IMR-90 (cell line): ENCODE measurements at regions not wholly inside any gene's neighbourhood (a gene's known extent, or its start where the extent isn't known, plus 50 kb on each side); places are given as distances from the start of the nearest gene placed in this dataset.

Experiments used
- ATAC-seq: fragments of 200-7000 bp; cut with Tn5 transposase; 2 replicates; pipeline ENCODE4 v1.9.1; 2020; ENCODE audit warnings: low read depth, mild to moderate bottlenecking, moderate library complexity
- BruUV-seq: library from RNA; stranded (reverse); fragments of 400-500 nt; replicated peaks from 2 replicates; lab custom pipeline; 2021; lab: Mats Ljungman, UMichigan
- CTCF ChIA-PET: fragments of 300-600 bp; formaldehyde crosslinking; extraction: SDS; loops from one replicate; lab custom pipeline; 2021; ENCODE audit warnings: antibody characterized with exemption; lab: Yijun Ruan, JAX
- POLR2A ChIA-PET: fragments of 300-600 bp; sonication (Branson Sonifier 250); formaldehyde crosslinking; loops from one replicate; lab custom pipeline; 2022; ENCODE audit warnings: antibody characterized with exemption; ENCODE audit not compliant: unreplicated experiment; lab: Charles Lee
- DNase-seq: peaks from one replicate; pipeline ENCODE4 v3.0.0; 2013
- H2AFZ ChIP-seq: replicated peaks from 2 replicates; pipeline ENCODE3; 2013; ENCODE audit warnings: low read length, mild to moderate bottlenecking; ENCODE audit not compliant: poor library complexity
- H2AK5ac ChIP-seq: 2 replicates; pipeline ENCODE4 v1.6.1; 2013; ENCODE audit warnings: low read depth, low read length, inconsistent platforms
- H2AK9ac ChIP-seq: replicated peaks from 2 replicates; pipeline ENCODE3; 2013; ENCODE audit warnings: mild to moderate bottlenecking, low read depth, low read length, moderate library complexity; ENCODE audit not compliant: poor library complexity
- H2BK120ac ChIP-seq: 2 replicates; pipeline ENCODE4 v1.6.1; 2013; ENCODE audit warnings: low read depth, low read length, inconsistent platforms
- H2BK15ac ChIP-seq: 3 replicates; pipeline ENCODE4 v1.6.1; 2013; ENCODE audit warnings: low read depth, low read length, inconsistent platforms
- H2BK20ac ChIP-seq: 2 replicates; pipeline ENCODE4 v1.6.1; 2013; ENCODE audit warnings: low read depth, mild to moderate bottlenecking, inconsistent platforms, low read length, moderate library complexity
- H2BK5ac ChIP-seq: 2 replicates; pipeline ENCODE4 v1.6.1; 2013; ENCODE audit warnings: mild to moderate bottlenecking, low read depth, low read length, inconsistent platforms; ENCODE audit not compliant: poor library complexity, severe bottlenecking
- H3K14ac ChIP-seq: replicated peaks from 2 replicates; pipeline ENCODE4 v1.6.1; 2013; ENCODE audit warnings: low read depth, low read length, inconsistent platforms
- H3K18ac ChIP-seq: 2 replicates; pipeline ENCODE4 v1.6.1; 2013; ENCODE audit warnings: low read depth, low read length, control low read depth
- H3K23ac ChIP-seq: 2 replicates; pipeline ENCODE4 v1.6.1; 2013; ENCODE audit warnings: low read depth, low read length, inconsistent platforms
- H3K27ac ChIP-seq: 2 replicates; pipeline ENCODE4 v1.5.1; 2013; ENCODE audit warnings: mild to moderate bottlenecking, control low read depth, low read length; ENCODE audit not compliant: insufficient read depth
- H3K27me3 ChIP-seq: 2 replicates; pipeline ENCODE4 v1.6.1; 2013; ENCODE audit warnings: low read length; ENCODE audit not compliant: control insufficient read depth, insufficient read depth
- H3K36me3 ChIP-seq: 2 replicates; pipeline ENCODE4 v1.6.1; 2013; ENCODE audit warnings: low read length, mixed read lengths; ENCODE audit not compliant: control insufficient read depth, insufficient read depth
- H3K4ac ChIP-seq: 2 replicates; pipeline ENCODE4 v1.6.1; 2013; ENCODE audit warnings: low read depth, low read length, inconsistent platforms
- H3K4me1 ChIP-seq: 2 replicates; pipeline ENCODE4 v1.6.1; 2013; ENCODE audit warnings: low read length, mixed read lengths; ENCODE audit not compliant: control insufficient read depth, insufficient read depth
- H3K4me2 ChIP-seq: 2 replicates; pipeline ENCODE4 v1.6.1; 2013; ENCODE audit warnings: low read depth, mild to moderate bottlenecking, control low read depth, low read length, moderate library complexity
- H3K4me3 ChIP-seq: 2 replicates; pipeline ENCODE4 v1.5.1; 2013; ENCODE audit warnings: low read depth, mild to moderate bottlenecking, control low read depth, low read length, moderate library complexity; ENCODE audit not compliant: insufficient read depth
- H3K56ac ChIP-seq: 2 replicates; pipeline ENCODE4 v1.6.1; 2013; ENCODE audit warnings: low read length, inconsistent platforms; ENCODE audit not compliant: insufficient read depth; ENCODE audit errors: extremely low read depth
- H3K79me1 ChIP-seq, 2 experiments: 2 replicates each; pipeline ENCODE4 v1.6.1; 2013; ENCODE audit warnings: low read length in 2 of 2, inconsistent platforms in 1 of 2, low read depth in 1 of 2
- H3K9ac ChIP-seq: 2 replicates; pipeline ENCODE4 v1.6.1; 2013; ENCODE audit warnings: low read depth, low read length, control low read depth
- H3K9me1 ChIP-seq: 2 replicates; pipeline ENCODE4 v1.6.1; 2013; ENCODE audit warnings: low read length, inconsistent platforms; ENCODE audit not compliant: insufficient read depth
- H3K9me3 ChIP-seq: 2 replicates; pipeline ENCODE4 v1.6.1; 2013; ENCODE audit warnings: low read length; ENCODE audit not compliant: control insufficient read depth, insufficient read depth
- H4K20me1 ChIP-seq: 2 replicates; pipeline ENCODE4 v1.6.1; 2013; ENCODE audit warnings: low read length, inconsistent platforms; ENCODE audit not compliant: insufficient read depth
- H4K5ac ChIP-seq: 2 replicates; pipeline ENCODE4 v1.6.1; 2013; ENCODE audit warnings: mild to moderate bottlenecking, low read depth, low read length, control low read depth
- H4K8ac ChIP-seq, 2 experiments: 2 replicates each; pipeline ENCODE4 v1.6.1; 2013; ENCODE audit warnings: low read depth in 2 of 2, low read length in 2 of 2, control low read depth in 1 of 2, inconsistent platforms in 1 of 2
- H4K91ac ChIP-seq: 2 replicates; pipeline ENCODE4 v1.6.1; 2013; ENCODE audit warnings: low read depth, low read length, inconsistent platforms; ENCODE audit not compliant: insufficient read depth
- CEBPB ChIP-seq: IDR thresholded peaks from 2 replicates; pipeline ENCODE4 v1.6.1; 2012; ENCODE audit warnings: low read depth, low read length, improper control_type of control experiment
- MAFK ChIP-seq: IDR thresholded peaks from 2 replicates; pipeline ENCODE4 v1.6.1; 2012; ENCODE audit warnings: low read depth, low read length, improper control_type of control experiment
- NFE2L2 ChIP-seq: fragments of 150-350 bp; IDR thresholded peaks from 2 replicates; pipeline ENCODE4 v1.6.1; 2016; ENCODE audit warnings: low read depth, mild to moderate bottlenecking, low read length
- POLR2A ChIP-seq: IDR thresholded peaks from 2 replicates; pipeline ENCODE4 v1.6.1; 2012; ENCODE audit warnings: mild to moderate bottlenecking, low read depth, low read length
- RCOR1 ChIP-seq: IDR thresholded peaks from 2 replicates; pipeline ENCODE4 v1.6.1; 2012; ENCODE audit warnings: mild to moderate bottlenecking, low read length, improper control_type of control experiment; ENCODE audit not compliant: insufficient replicate concordance
- WGBS, 2 experiments: methylation state at CpG; one replicate each; pipeline versions ENCODE4 v1.1.5 to v1.1.7; 2013; ENCODE audit warnings: missing lambda C conversion rate in 2 of 2; ENCODE audit not compliant: insufficient read length in 1 of 2; ENCODE audit errors: extremely low coverage in 2 of 2; 5-methylcytosine and 5-hydroxymethylcytosine counted together
- dilution Hi-C: fragments of 300-500 bp; cut with HindIII; formaldehyde crosslinking; loops from one replicate; pipeline ENCODE4 v1.14.3; 2018; ENCODE audit warnings: low sequenced_read_pairs; ENCODE audit not compliant: unreplicated experiment
- in situ Hi-C: fragments of 300-500 bp; cut with MboI; formaldehyde crosslinking; loops from 3 replicates; pipeline ENCODE4 v1.14.3; 2019; ENCODE audit warnings: low sequenced_read_pairs, inconsistent platforms, mixed read lengths
- intact Hi-C: fragments of 100-400 bp; cut with micrococcal nuclease; formaldehyde crosslinking; loops from 2 replicates; pipeline ENCODE4 v1.10.0; 2022

DNA sequence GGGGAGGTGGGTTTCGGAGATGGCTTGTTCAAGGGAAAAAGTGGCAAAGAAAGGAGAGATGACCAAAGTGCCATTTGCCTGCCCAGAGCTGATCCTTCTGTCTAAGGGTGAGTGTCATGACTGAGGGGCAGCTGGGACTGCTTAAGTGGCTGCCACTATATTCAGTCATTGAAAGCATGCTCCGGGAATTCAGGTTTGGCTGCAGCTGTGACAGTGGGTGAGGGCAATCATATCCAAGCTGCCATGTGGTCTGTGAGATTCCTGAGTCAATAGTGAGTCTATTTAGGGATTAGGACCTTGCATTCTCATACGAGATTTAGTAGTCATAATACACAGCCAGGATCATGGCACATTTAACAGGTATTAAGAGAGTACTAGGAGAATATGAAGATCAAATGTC lies 138.8 kb upstream of the BANK1 start:
- no peak overlapping the region for H2AK9ac ChIP-seq
- POLR2A ChIA-PET, result no interaction called here

More for the DNA sequence above, 138.8 kb upstream of the BANK1 start:
- Histone ChIP-seq H4K8ac (no peak overlapping the region), H3K4me2 (no peak overlapping the region), H3K36me3 (no peaks in the 10 kb centered on the region), H2BK20ac (no peak overlapping the region), H3K4me3 (no peak overlapping the region), H4K20me1 (no peaks in the 10 kb centered on the region), H2AFZ (no peak overlapping the region), H3K4me1 (no peaks in the 10 kb centered on the region), H3K27me3 (0 out of 2 replicates have a peak, but pooled peaks cover 3% of the 10 kb centered on the region), H2AK5ac (no peak overlapping the region), H4K91ac (no peak overlapping the region), H3K14ac (no peak overlapping the region), H3K9me3 (no peaks in the 10 kb centered on the region), H3K56ac (no peak overlapping the region), H2BK5ac (no peak overlapping the region), H4K5ac (no peak overlapping the region), H2BK120ac (no peak overlapping the region), H3K23ac (no peak overlapping the region), H3K4ac (no peak overlapping the region), H2BK15ac (no peak overlapping the region), H3K9me1 (no peaks in the 10 kb centered on the region), H3K18ac (no peak overlapping the region), H3K9ac (no peak overlapping the region), H3K79me1 (no peaks in the 10 kb centered on the region), H3K27ac (no peak overlapping the region)
- intact Hi-C loops (no loop called here), dilution Hi-C loops (no loop called here), in situ Hi-C loops (no loop called here)
- no TSS peak for BruUV-seq
- TF ChIP-seq NFE2L2 (no peak), MAFK (no peak), CEBPB (no peak), POLR2A (no peak), RCOR1 (no peak)
- no peak for DNase-seq
- 0% methylated on average over 2 of the region's 3 CpGs; no CpG with 5 or more reads in 1 of the 2 experiments for WGBS, 2 experiments
- CTCF ChIA-PET, result no interaction called here
- ATAC-seq, result no peak
